HG03354 (cell line): ENCODE measurements at regions not wholly inside any gene's neighbourhood (a gene's known extent, or its start where the extent isn't known, plus 50 kb on each side); places are given as distances from the start of the nearest gene placed in this dataset.
"Not testable (repeated sequence)": the region's sequence is repeated elsewhere in the genome, so short reads cannot be mapped to it uniquely, and the experiment has no call there.

Source experiments
- ATAC-seq: cut with Tn5 transposase; IDR thresholded peaks from one replicate; pipeline ENCODE4 v1.9.1; 2021; ENCODE audit warnings: mild to moderate bottlenecking; ENCODE audit not compliant: unreplicated experiment, poor library complexity, severe bottlenecking

GRCh38 chr10:61612450-61612849 is 50.3 kb upstream of the CABCOCO1 start:
- no peak for ATAC-seq

GRCh38 chr10:61612009-61612408 is 50.7 kb upstream of the CABCOCO1 start:
- no peak for ATAC-seq

GRCh38 chr10:61609701-61610100 is 53.0 kb upstream of the CABCOCO1 start:
- no peak for ATAC-seq

GRCh38 chr10:61608255-61609033 is 54.3 kb upstream of the CABCOCO1 start:
- ATAC-seq, result no peak

- ATAC-seq, result peak; percentile 60
Observed at GRCh38 chr10:61606959-61607907, 55.5 kb upstream of the CABCOCO1 start.

GRCh38 chr10:61605221-61605620 is 57.5 kb upstream of the CABCOCO1 start:
- no peak for ATAC-seq

- no peak for ATAC-seq
Observed at GRCh38 chr10:61600399-61600798, 62.3 kb upstream of the CABCOCO1 start.

- no peak for ATAC-seq
Observed at GRCh38 chr10:61594430-61594829, 68.3 kb upstream of the CABCOCO1 start.

- ATAC-seq, result peak; percentile 71
Observed at GRCh38 chr10:61592581-61592980, 70.1 kb upstream of the CABCOCO1 start.

- no peak for ATAC-seq
Observed at GRCh38 chr10:61589547-61590243, 73.0 kb upstream of the CABCOCO1 start.

GRCh38 chr10:61588770-61589211 is 73.9 kb upstream of the CABCOCO1 start:
- no peak for ATAC-seq

GRCh38 chr10:61586829-61587228 is 75.9 kb upstream of the CABCOCO1 start:
- no peak for ATAC-seq

GRCh38 chr10:61580608-61581007 is 82.1 kb upstream of the CABCOCO1 start:
- ATAC-seq, result no peak

GRCh38 chr10:61570204-61570603 is 92.5 kb upstream of the CABCOCO1 start:
- not testable (repeated sequence) for ATAC-seq

GRCh38 chr10:61567729-61568128 is 95.0 kb upstream of the CABCOCO1 start:
- no peak for ATAC-seq

GRCh38 chr10:61565819-61566560 is 96.7 kb upstream of the CABCOCO1 start:
- ATAC-seq, result no peak

GRCh38 chr10:61564444-61564843 is 98.3 kb upstream of the CABCOCO1 start:
- no peak for ATAC-seq

- no peak for ATAC-seq
Observed at GRCh38 chr10:61559615-61560014, 103.1 kb upstream of the CABCOCO1 start.

- ATAC-seq, result no peak
Observed at GRCh38 chr10:61558188-61558587, 104.5 kb upstream of the CABCOCO1 start.
